ENCODE measurements at regions not wholly inside any gene's neighbourhood (a gene's known extent, or its start where the extent isn't known, plus 50 kb on each side); places are given as distances from the start of the nearest gene placed in this dataset.

DNA sequence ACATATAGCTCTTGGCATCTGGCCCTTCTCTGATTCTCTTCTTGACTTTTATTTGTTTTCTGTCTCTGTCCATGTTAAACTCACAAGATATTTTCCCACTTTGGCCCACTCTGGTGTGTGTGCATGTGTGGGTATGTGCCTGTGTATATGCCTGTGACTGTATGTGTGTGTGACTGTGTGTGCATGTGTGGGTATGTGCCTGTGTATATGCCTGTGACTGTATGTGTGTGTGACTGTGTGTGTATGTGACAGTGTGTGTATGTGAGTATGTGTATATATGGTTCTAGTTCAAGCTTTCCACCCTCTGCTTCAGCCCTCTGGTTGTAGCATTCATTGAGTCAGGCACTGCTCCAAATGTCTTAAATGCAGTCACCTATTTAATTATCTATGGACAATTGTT lies 88.6 kb upstream of the GGTLC1 start:
- TF ChIP-seq, protein P1, sequence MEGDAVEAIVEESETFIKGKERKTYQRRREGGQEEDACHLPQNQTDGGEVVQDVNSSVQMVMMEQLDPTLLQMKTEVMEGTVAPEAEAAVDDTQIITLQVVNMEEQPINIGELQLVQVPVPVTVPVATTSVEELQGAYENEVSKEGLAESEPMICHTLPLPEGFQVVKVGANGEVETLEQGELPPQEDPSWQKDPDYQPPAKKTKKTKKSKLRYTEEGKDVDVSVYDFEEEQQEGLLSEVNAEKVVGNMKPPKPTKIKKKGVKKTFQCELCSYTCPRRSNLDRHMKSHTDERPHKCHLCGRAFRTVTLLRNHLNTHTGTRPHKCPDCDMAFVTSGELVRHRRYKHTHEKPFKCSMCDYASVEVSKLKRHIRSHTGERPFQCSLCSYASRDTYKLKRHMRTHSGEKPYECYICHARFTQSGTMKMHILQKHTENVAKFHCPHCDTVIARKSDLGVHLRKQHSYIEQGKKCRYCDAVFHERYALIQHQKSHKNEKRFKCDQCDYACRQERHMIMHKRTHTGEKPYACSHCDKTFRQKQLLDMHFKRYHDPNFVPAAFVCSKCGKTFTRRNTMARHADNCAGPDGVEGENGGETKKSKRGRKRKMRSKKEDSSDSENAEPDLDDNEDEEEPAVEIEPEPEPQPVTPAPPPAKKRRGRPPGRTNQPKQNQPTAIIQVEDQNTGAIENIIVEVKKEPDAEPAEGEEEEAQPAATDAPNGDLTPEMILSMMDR (conservative IDR thresholded peaks at IDR 0.05; ENCODE audit: low read depth, low read length): no peak
- TF ChIP-seq EZH2 (IDR thresholded peaks at IDR 0.05; ENCODE audit: borderline replicate concordance, low read depth, low read length, poor library complexity, severe bottlenecking): no peak

Data from A673 (cell line).